ENCODE measurements at regions not wholly inside any gene's neighbourhood (a gene's known extent, or its start where the extent isn't known, plus 50 kb on each side); places are given as distances from the start of the nearest gene placed in this dataset.

- 100% methylated on average over 1 of the region's 4 CpGs for WGBS (ENCODE audit: insufficient coverage)
- Histone ChIP-seq H3K9ac (ENCODE audit: insufficient read depth, low read length, poor library complexity, severe bottlenecking) (no peak overlapping the region), H3K27ac (ENCODE audit: low read depth in 1 of 2, low read length in 2 of 2) (no peak overlapping the region), H3K9me3 (replicated peaks in 1 of 2; ENCODE audit: control insufficient read depth in 1 of 2, insufficient read depth in 1 of 2, low read length in 2 of 2) (no peaks in the 10 kb centered on the region), H3K36me3 (replicated peaks in 1 of 2; ENCODE audit: control insufficient read depth in 1 of 2, insufficient read depth in 2 of 2, low read length in 2 of 2) (no peaks in the 10 kb centered on the region), H3K27me3 (ENCODE audit: control insufficient read depth in 2 of 2, insufficient read depth in 2 of 2, low read length in 2 of 2) (no peaks in the 10 kb centered on the region), H3K4me2 (replicated peaks; ENCODE audit: extremely low read depth, low read length, poor library complexity, severe bottlenecking) (no peak overlapping the region), H4K20me1 (ENCODE audit: insufficient read depth, low read length) (no peaks in the 10 kb centered on the region), H2AFZ (ENCODE audit: insufficient read depth, low read depth, low read length, poor library complexity, severe bottlenecking) (no peak overlapping the region), H3K4me3 (replicated peaks in 1 of 3; ENCODE audit: low read depth in 2 of 3, low read length in 3 of 3) (no peak overlapping the region), H3K79me2 (ENCODE audit: insufficient read depth, low read length) (no peaks in the 10 kb centered on the region), H3K4me1 (ENCODE audit: control insufficient read depth in 1 of 2, insufficient read depth in 2 of 2, low read length in 2 of 2) (no peaks in the 10 kb centered on the region)
- Mint-ChIP-seq H3K27me3 (ENCODE audit: low read depth in 3 of 3) (peaks cover 10 to 34% (median 19%) of the 10 kb centered on the region in 3 donors), H3K36me3 (no peaks in the 10 kb centered on the region), H3K4me1 (no peaks in the 10 kb centered on the region), H3K9me3 (peaks cover 0 to 1% (median 0%) of the 10 kb centered on the region in 7 donors), H3K27ac (no peak overlapping the region), H3K4me3 (no peak overlapping the region)
- TF ChIP-seq CTCF (IDR thresholded peaks at IDR 0.05): no peak
- DNase-seq: no peak
- intact Hi-C loops (cut with micrococcal nuclease): no loop called here
Observed at GRCh38 chr10:43801140-43801539, 152.5 kb upstream of the ZNF32 start.

DNA sequence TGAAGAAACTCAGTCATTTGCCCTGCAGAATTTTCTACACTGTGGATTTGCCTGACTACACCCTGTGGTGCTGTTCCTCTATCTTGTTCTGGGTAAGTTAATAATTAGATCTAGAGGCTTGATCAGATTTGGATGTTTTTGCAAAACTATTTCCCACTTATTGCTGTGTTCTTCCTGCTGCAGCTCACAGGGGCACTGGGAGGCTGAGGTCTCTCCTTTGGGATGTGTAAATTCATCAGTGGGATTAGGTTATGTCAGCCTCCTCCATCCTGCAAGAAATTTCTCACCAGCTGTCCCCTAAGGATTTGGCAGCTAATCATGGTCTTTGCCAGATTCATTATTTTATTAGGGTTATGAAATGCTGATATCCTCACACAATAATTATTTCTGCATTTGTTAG is 148.1 kb upstream of the ZNF32 start:
- no peaks in the 10 kb centered on the region for H3K27me3 ChIP-seq (ENCODE audit: control insufficient read depth in 2 of 2, insufficient read depth in 2 of 2, low read length in 2 of 2)
- H3K4me3 ChIP-seq (replicated peaks in 1 of 3; ENCODE audit: low read depth in 2 of 3, low read length in 3 of 3): no peak overlapping the region
- Mint-ChIP-seq H3K27ac (no peak overlapping the region), H3K4me1 (peaks cover 10% of the 10 kb centered on the region), H3K27me3 (ENCODE audit: low read depth in 3 of 3) (peaks cover 14 to 31% (median 14%) of the 10 kb centered on the region in 3 donors), H3K36me3 (no peaks in the 10 kb centered on the region), H3K9me3 (peaks cover 0 to 1% (median 0%) of the 10 kb centered on the region in 7 donors), H3K4me3 (no peak overlapping the region)
- H3K4me1 ChIP-seq (ENCODE audit: control insufficient read depth in 1 of 2, insufficient read depth in 2 of 2, low read length in 2 of 2): peaks cover 0 to 5% of the 10 kb centered on the region in 2 donors
- intact Hi-C loops (cut with micrococcal nuclease): no loop called here
- no peaks in the 10 kb centered on the region for H3K9me3 ChIP-seq (replicated peaks in 1 of 2; ENCODE audit: control insufficient read depth in 1 of 2, insufficient read depth in 1 of 2, low read length in 2 of 2)
- H3K4me2 ChIP-seq (replicated peaks; ENCODE audit: extremely low read depth, low read length, poor library complexity, severe bottlenecking): no peak overlapping the region
- H4K20me1 ChIP-seq (ENCODE audit: insufficient read depth, low read length): no peaks in the 10 kb centered on the region
- H2AFZ ChIP-seq (ENCODE audit: insufficient read depth, low read depth, low read length, poor library complexity, severe bottlenecking): no peak overlapping the region
- no peak for DNase-seq
- TF ChIP-seq CTCF (IDR thresholded peaks at IDR 0.05): no peak
- no peaks in the 10 kb centered on the region for H3K79me2 ChIP-seq (ENCODE audit: insufficient read depth, low read length)
- H3K9ac ChIP-seq (ENCODE audit: insufficient read depth, low read length, poor library complexity, severe bottlenecking): no peak overlapping the region
- no peaks in the 10 kb centered on the region for H3K36me3 ChIP-seq (replicated peaks in 1 of 2; ENCODE audit: control insufficient read depth in 1 of 2, insufficient read depth in 2 of 2, low read length in 2 of 2)
- H3K27ac ChIP-seq (ENCODE audit: low read depth in 1 of 2, low read length in 2 of 2): no peak overlapping the region
